BJ (cell line): ENCODE measurements at regions not wholly inside any gene's neighbourhood (a gene's known extent, or its start where the extent isn't known, plus 50 kb on each side); places are given as distances from the start of the nearest gene placed in this dataset.

Experiments used
- CTCF ChIA-PET: fragments of 350-600 bp; formaldehyde crosslinking; extraction: SDS; loops from one replicate; lab custom pipeline; 2021; ENCODE audit warnings: antibody characterized with exemption, inconsistent platforms; lab: Yijun Ruan, JAX
- POLR2A ChIA-PET: fragments of 300-600 bp; sonication (Branson Sonifier 250); formaldehyde crosslinking; extraction: SDS; loops from one replicate; lab custom pipeline; 2021; ENCODE audit warnings: antibody characterized with exemption; lab: Charles Lee
- DNase-seq: peaks from one replicate; pipeline ENCODE4 v3.0.0-alpha.2; 2011; ENCODE audit warnings: low read depth
- H3K27me3 ChIP-seq: 2 replicates; pipeline ENCODE4 v1.6.0; 2011; ENCODE audit warnings: low read length; ENCODE audit not compliant: control insufficient read depth, insufficient read depth
- H3K36me3 ChIP-seq: 2 replicates; pipeline ENCODE4 v1.5.1; 2011; ENCODE audit warnings: low read length; ENCODE audit not compliant: control insufficient read depth, insufficient read depth
- H3K4me3 ChIP-seq: 2 replicates; pipeline ENCODE4 v1.5.1; 2011; ENCODE audit warnings: low read depth, mild to moderate bottlenecking, control low read depth, low read length
- CTCF ChIP-seq: IDR thresholded peaks from 2 replicates; pipeline ENCODE4 v1.5.1; 2011; ENCODE audit warnings: low read depth, mild to moderate bottlenecking, control low read depth, inconsistent platforms, low read length, moderate library complexity; ENCODE audit not compliant: insufficient read depth

- ChIA-PET CTCF (interaction anchor here (0.9 kb wide), 1 partner anchor 9 kb away, joined by 3 read pairs; no protein-coding TSS in a partner anchor), POLR2A (no interaction called here)
- TF ChIP-seq CTCF: no peak
- H3K4me3 ChIP-seq: no peak overlapping the region
- no peaks in the 10 kb centered on the region for H3K36me3 ChIP-seq
- H3K27me3 ChIP-seq: no peaks in the 10 kb centered on the region
- no peak for DNase-seq
Observed at GRCh38 chr2:9150568-9150900, 56.1 kb upstream of the ASAP2 start.

- POLR2A ChIA-PET: no interaction called here
- Histone ChIP-seq H3K4me3 (no peak overlapping the region), H3K36me3 (no peaks in the 10 kb centered on the region), H3K27me3 (no peaks in the 10 kb centered on the region)
- CTCF ChIA-PET: no interaction called here
- no peak for TF ChIP-seq CTCF
- no peak for DNase-seq
Observed at GRCh38 chr2:9149726-9150567, 56.7 kb upstream of the ASAP2 start.

GRCh38 chr2:9149388-9149660, 57.3 kb upstream of the ASAP2 start:
- ChIA-PET POLR2A (no interaction called here), CTCF (no interaction called here)
- H3K36me3 ChIP-seq: no peaks in the 10 kb centered on the region
- no peak for TF ChIP-seq CTCF
- H3K4me3 ChIP-seq: no peak overlapping the region
- H3K27me3 ChIP-seq: no peaks in the 10 kb centered on the region
- DNase-seq: no peak

GRCh38 chr2:9146646-9147045, 60.0 kb upstream of the ASAP2 start:
- Histone ChIP-seq H3K36me3 (no peaks in the 10 kb centered on the region), H3K27me3 (no peaks in the 10 kb centered on the region), H3K4me3 (no peak overlapping the region)
- ChIA-PET CTCF (interaction anchor here (1.0 kb wide), 1 partner anchor 224 kb away, joined by 3 read pairs; no protein-coding TSS in a partner anchor), POLR2A (no interaction called here)
- DNase-seq: no peak
- no peak for TF ChIP-seq CTCF

- TF ChIP-seq CTCF: no peak
- Histone ChIP-seq H3K36me3 (no peaks in the 10 kb centered on the region), H3K27me3 (no peaks in the 10 kb centered on the region), H3K4me3 (no peak overlapping the region)
- POLR2A ChIA-PET: no interaction called here
- DNase-seq: no peak
- CTCF ChIA-PET: interaction anchor here (4.8 kb wide), 1 partner anchor 224 kb away, joined by 51 read pairs; no protein-coding TSS in a partner anchor
Observed at GRCh38 chr2:9145752-9146430, 60.7 kb upstream of the ASAP2 start.
